ENCODE measurements at regions not wholly inside any gene's neighbourhood (a gene's known extent, or its start where the extent isn't known, plus 50 kb on each side); places are given as distances from the start of the nearest gene placed in this dataset.

- 91% methylated on average over 12 of the region's 12 CpGs for WGBS
- intact Hi-C loops (cut with DNase I): loop anchor here (2.0 kb wide), 1 partner anchor 227 kb away; no protein-coding TSS in a partner anchor
- TF ChIP-seq POLR2A (IDR thresholded peaks at IDR 0.05; ENCODE audit: low read depth) (no peak), POLR2AphosphoS5 (IDR thresholded peaks at IDR 0.05) (no peak), CTCF (IDR thresholded peaks at IDR 0.05) (no peak), EP300 (IDR thresholded peaks at IDR 0.05) (no peak)
- no peak overlapping the region for H3K4me3 ChIP-seq
- no peak overlapping the region for H3K27ac ChIP-seq (replicated peaks in 1 of 4)
- H3K9me3 ChIP-seq: no peaks in the 10 kb centered on the region
- DNase-seq (ENCODE audit: extremely low spot score): no peak
- H3K27me3 ChIP-seq: no peaks in the 10 kb centered on the region
- no peaks in the 10 kb centered on the region for H3K36me3 ChIP-seq
- no peaks in the 10 kb centered on the region for H3K4me1 ChIP-seq
Measured at GRCh38 chr11:11020219-11020726, 162.4 kb upstream of the ZBED5 start.

- no peaks in the 10 kb centered on the region for H3K36me3 ChIP-seq
- no peak for DNase-seq (ENCODE audit: extremely low spot score)
- intact Hi-C loops (cut with DNase I): no loop called here
- no peaks in the 10 kb centered on the region for H3K9me3 ChIP-seq
- no peaks in the 10 kb centered on the region for H3K4me1 ChIP-seq
- no peak overlapping the region for H3K27ac ChIP-seq (replicated peaks in 1 of 4)
- TF ChIP-seq EP300 (IDR thresholded peaks at IDR 0.05) (no peak), POLR2AphosphoS5 (IDR thresholded peaks at IDR 0.05) (no peak), POLR2A (IDR thresholded peaks at IDR 0.05; ENCODE audit: low read depth) (no peak), CTCF (IDR thresholded peaks at IDR 0.05) (no peak)
- no peaks in the 10 kb centered on the region for H3K27me3 ChIP-seq
- no peak overlapping the region for H3K4me3 ChIP-seq
Measured at GRCh38 chr11:11016943-11017342, 159.1 kb upstream of the ZBED5 start.

GRCh38 chr11:11016068-11016467, 158.2 kb upstream of the ZBED5 start:
- H3K27me3 ChIP-seq: no peaks in the 10 kb centered on the region

GRCh38 chr11:11011617-11012016, 153.8 kb upstream of the ZBED5 start:
- no peak for TF ChIP-seq EP300 (IDR thresholded peaks at IDR 0.05)
- no peak for TF ChIP-seq POLR2AphosphoS5 (IDR thresholded peaks at IDR 0.05)
- no peak for TF ChIP-seq CTCF (IDR thresholded peaks at IDR 0.05)
- TF ChIP-seq POLR2A (IDR thresholded peaks at IDR 0.05; ENCODE audit: low read depth): no peak
- Histone ChIP-seq H3K36me3 (no peaks in the 10 kb centered on the region), H3K27me3 (no peaks in the 10 kb centered on the region), H3K4me1 (peaks cover 6 to 9% (median 9%) of the 10 kb centered on the region in 4 donors), H3K4me3 (no peak overlapping the region), H3K27ac (replicated peaks in 1 of 4) (no peak overlapping the region), H3K9me3 (no peaks in the 10 kb centered on the region)
- DNase-seq (ENCODE audit: extremely low spot score): no peak
- intact Hi-C loops (cut with DNase I): no loop called here
- 77% methylated on average over 5 of the region's 5 CpGs for WGBS

More at GRCh38 chr11:11016068-11016467, 158.2 kb upstream of the ZBED5 start:
- no peaks in the 10 kb centered on the region for H3K9me3 ChIP-seq
- H3K27ac ChIP-seq (replicated peaks in 1 of 4): no peak overlapping the region
- 94% methylated on average over 2 of the region's 2 CpGs for WGBS
- intact Hi-C loops (cut with DNase I): no loop called here
- TF ChIP-seq POLR2AphosphoS5 (IDR thresholded peaks at IDR 0.05) (no peak), POLR2A (IDR thresholded peaks at IDR 0.05; ENCODE audit: low read depth) (no peak), EP300 (IDR thresholded peaks at IDR 0.05) (no peak), CTCF (IDR thresholded peaks at IDR 0.05) (no peak)
- no peak overlapping the region for H3K4me3 ChIP-seq
- H3K4me1 ChIP-seq: peaks cover under 1 to 2% (median under 1%) of the 10 kb centered on the region in 4 donors
- no peaks in the 10 kb centered on the region for H3K36me3 ChIP-seq
- DNase-seq (ENCODE audit: extremely low spot score): no peak

- DNase-seq (ENCODE audit: extremely low spot score): no peak
- Histone ChIP-seq H3K9me3 (no peaks in the 10 kb centered on the region), H3K27ac (replicated peaks in 1 of 4) (no peak overlapping the region), H3K36me3 (no peaks in the 10 kb centered on the region), H3K27me3 (no peaks in the 10 kb centered on the region), H3K4me1 (peaks cover 6 to 9% (median 9%) of the 10 kb centered on the region in 4 donors), H3K4me3 (no peak overlapping the region)
- peak; percentile 20 to 39 (median 33) for TF ChIP-seq CTCF (IDR thresholded peaks at IDR 0.05)
- no peak for TF ChIP-seq EP300 (IDR thresholded peaks at IDR 0.05)
- WGBS: 17% methylated on average over 7 of the region's 8 CpGs
- intact Hi-C loops (cut with DNase I): no loop called here
Measured at GRCh38 chr11:11010624-11011127, 152.8 kb upstream of the ZBED5 start.

All from esophagus muscularis mucosa (tissue), 4 donors.